HepG2 (cell line): ENCODE measurements at regions not wholly inside any gene's neighbourhood (a gene's known extent, or its start where the extent isn't known, plus 50 kb on each side); places are given as distances from the start of the nearest gene placed in this dataset.

ENCODE experiments used
- ATAC-seq: fragments of 200-7000 bp; cut with Tn5 transposase; 3 replicates; pipeline ENCODE4 v1.9.1; 2020; ENCODE audit warnings: mild to moderate bottlenecking, moderate library complexity
- BruUV-seq: library from RNA; stranded (reverse); fragments of 400-500 nt; replicated peaks from 2 replicates; lab custom pipeline; 2021; lab: Mats Ljungman, UMichigan
- CTCF ChIA-PET: fragments of 300-600 bp; formaldehyde crosslinking; extraction: SDS; loops from one replicate; lab custom pipeline; 2021; ENCODE audit warnings: low total read pairs, inconsistent platforms, low intra/inter-chr PET ratio; lab: Yijun Ruan, JAX
- POLR2A ChIA-PET: fragments of 350-600 bp; sonication (Branson Sonifier 250); formaldehyde crosslinking; loops from one replicate; lab custom pipeline; 2020; ENCODE audit warnings: antibody characterized with exemption, inconsistent platforms; lab: Yijun Ruan, JAX
- DNase-seq: peaks from one replicate; pipeline ENCODE4 v3.0.0-alpha.2; 2015; ENCODE audit warnings: low spot score
- FAIRE-seq: peaks from 3 replicates; lab custom pipeline; 2011; peaks lifted over from hg19 to GRCh38; lab: Jason Lieb, UNC
- H2AFZ ChIP-seq: one replicate; pipeline ENCODE4 v1.6.1; 2011; ENCODE audit warnings: low read length, inconsistent platforms
- H3K27ac ChIP-seq: fragments of 300-600 bp; 3 replicates; pipeline ENCODE4 v1.8.0; 2011; ENCODE audit warnings: mixed run types, mild to moderate bottlenecking, mixed read lengths, low read length, inconsistent platforms; ENCODE audit not compliant: insufficient read depth; ENCODE audit errors: extremely low read length
- H3K27me3 ChIP-seq, 2 experiments: fragments of 200-600 bp in 1 of 2; 2 replicates in 1 of 2; 3 replicates in 1 of 2; pipeline versions ENCODE4 v1.6.0 to v1.8.0; 2011; ENCODE audit warnings: low read length in 2 of 2, mild to moderate bottlenecking in 2 of 2, moderate library complexity in 2 of 2, inconsistent platforms in 1 of 2; ENCODE audit not compliant: insufficient read depth in 2 of 2, control insufficient read depth in 1 of 2
- H3K36me3 ChIP-seq, 2 experiments: fragments of 200-600 bp in 1 of 2; replicated peaks in 1 of 2; 2 replicates in 1 of 2; 3 replicates in 1 of 2; pipeline versions ENCODE4 v1.5.1 to v1.8.0; 2011; ENCODE audit warnings: low read length in 2 of 2, inconsistent platforms in 1 of 2; ENCODE audit not compliant: insufficient read depth in 2 of 2, control insufficient read depth in 1 of 2
- H3K4me1 ChIP-seq: 2 replicates; pipeline ENCODE4 v1.5.1; 2012; ENCODE audit warnings: low read length, inconsistent platforms; ENCODE audit not compliant: insufficient read depth
- H3K4me2 ChIP-seq: 2 replicates; pipeline ENCODE4 v1.6.0; 2011; ENCODE audit warnings: low read depth, low read length, inconsistent platforms
- H3K4me3 ChIP-seq, 3 experiments: fragments of 200-600 bp in 1 of 3; sonication (generic), shearing (Covaris generic) in 1 of 3; replicated peaks in 1 of 3; 2 replicates each; pipeline ENCODE4 v1.5.1; 2011 to 2016; ENCODE audit warnings: low read length in 3 of 3, inconsistent platforms in 2 of 3, low read depth in 2 of 3, mild to moderate bottlenecking in 2 of 3, control low read depth in 1 of 3, mixed read lengths in 1 of 3; ENCODE audit not compliant: insufficient read depth in 1 of 3
- H3K79me2 ChIP-seq: one replicate; pipeline ENCODE4 v1.6.1; 2011; ENCODE audit warnings: low read length, inconsistent platforms; ENCODE audit not compliant: insufficient read depth
- H3K9ac ChIP-seq: 2 replicates; pipeline ENCODE4 v1.6.0; 2011; ENCODE audit warnings: mild to moderate bottlenecking, low read depth, low read length, inconsistent platforms; ENCODE audit not compliant: insufficient read depth
- H3K9me3 ChIP-seq: 2 replicates; pipeline ENCODE4 v1.5.1; 2012; ENCODE audit warnings: mild to moderate bottlenecking, low read length
- H4K20me1 ChIP-seq: 2 replicates; pipeline ENCODE4 v1.6.0; 2011; ENCODE audit warnings: inconsistent platforms, mild to moderate bottlenecking, low read length, moderate library complexity; ENCODE audit not compliant: insufficient read depth
- CCDC6 ChIP-seq: sonication (generic); formaldehyde crosslinking; IDR thresholded peaks from 2 replicates; pipeline ENCODE4 v1.8.1; 2022; ENCODE audit warnings: mild to moderate bottlenecking, missing genetic modification reagents, moderate library complexity
- ELF4 ChIP-seq: sonication (generic); formaldehyde crosslinking; IDR thresholded peaks from 2 replicates; pipeline ENCODE4 v1.5.0; 2020; ENCODE audit warnings: missing genetic modification reagents, mild to moderate bottlenecking, moderate library complexity, borderline replicate concordance
- FLYWCH1 ChIP-seq: sonication (generic); formaldehyde crosslinking; IDR thresholded peaks from 2 replicates; pipeline ENCODE4 v1.8.1; 2023; ENCODE audit warnings: mild to moderate bottlenecking, missing genetic modification reagents
- GABPA ChIP-seq, 2 experiments: IDR thresholded peaks; 2 replicates each; pipeline ENCODE4 v1.6.1; 2011 to 2016; ENCODE audit warnings: low read depth in 2 of 2, low read length in 1 of 2, missing biosample characterization in 1 of 2, missing genetic modification characterization in 1 of 2
- RARG ChIP-seq: sonication (generic); formaldehyde crosslinking; IDR thresholded peaks from 2 replicates; pipeline ENCODE4 v1.4.0; 2020; ENCODE audit warnings: low read depth, mild to moderate bottlenecking, missing genetic modification reagents
- SOX5 ChIP-seq: IDR thresholded peaks from 2 replicates; pipeline ENCODE4 v1.6.1; 2016; ENCODE audit warnings: borderline replicate concordance
- SRY ChIP-seq: sonication (generic); formaldehyde crosslinking; IDR thresholded peaks from 2 replicates; pipeline ENCODE4 v1.8.0; 2022; ENCODE audit warnings: mild to moderate bottlenecking, missing genetic modification reagents
- TOE1 ChIP-seq: sonication (generic); formaldehyde crosslinking; IDR thresholded peaks from 2 replicates; pipeline ENCODE4 v1.4.0; 2020; ENCODE audit warnings: mild to moderate bottlenecking, missing genetic modification reagents
- ZFP37 ChIP-seq: sonication (generic); formaldehyde crosslinking; IDR thresholded peaks from 2 replicates; pipeline ENCODE4 v1.4.0; 2020; ENCODE audit warnings: missing genetic modification reagents, borderline replicate concordance
- ZMYM4 ChIP-seq: sonication (generic); formaldehyde crosslinking; IDR thresholded peaks from 2 replicates; pipeline ENCODE4 v1.8.1; 2023; ENCODE audit warnings: mild to moderate bottlenecking, missing genetic modification reagents
- ZNF143 ChIP-seq: sonication (generic); formaldehyde crosslinking; IDR thresholded peaks from 2 replicates; pipeline ENCODE4 v1.4.0; 2020; ENCODE audit warnings: missing genetic modification reagents
- ZNF256 ChIP-seq: sonication (generic); formaldehyde crosslinking; conservative IDR thresholded peaks from 2 replicates; pipeline ENCODE4 v1.4.0; 2020; ENCODE audit warnings: missing genetic modification reagents
- ZNF292 ChIP-seq: sonication (generic); formaldehyde crosslinking; IDR thresholded peaks from 2 replicates; pipeline ENCODE4 v1.8.1; 2022; ENCODE audit warnings: mild to moderate bottlenecking, low read depth, missing genetic modification reagents, borderline replicate concordance
- ZNF563 ChIP-seq: sonication (generic); formaldehyde crosslinking; IDR thresholded peaks from 2 replicates; pipeline ENCODE4 v1.8.0; 2022; ENCODE audit warnings: mild to moderate bottlenecking, moderate library complexity, missing genetic modification reagents
- ZNF605 ChIP-seq: sonication (generic); formaldehyde crosslinking; IDR thresholded peaks from 2 replicates; pipeline ENCODE4 v1.8.0; 2022; ENCODE audit warnings: mild to moderate bottlenecking, missing genetic modification reagents
- WGBS: methylation state at CpG from one replicate; pipeline ENCODE4 v1.1.6; 2017; ENCODE audit warnings: low lambda C conversion rate; 5-methylcytosine and 5-hydroxymethylcytosine counted together
- in situ Hi-C: cut with HindIII; loops from 2 replicates; pipeline ENCODE4 v1.10.0; 2017; ENCODE audit warnings: low pct_unique_long_range_greater_than_20kb; ENCODE audit not compliant: extremely low pct_ligation_motif_present
- intact Hi-C: fragments of 100-400 bp; cut with micrococcal nuclease; formaldehyde crosslinking; loops from one replicate; pipeline ENCODE4 v1.10.0; 2022; ENCODE audit not compliant: unreplicated experiment
- TF ChIP-seq, protein P1 (sequence below): IDR thresholded peaks from 2 replicates; pipeline ENCODE4 v1.6.1; 2018; ENCODE audit warnings: missing genetic modification reagents, mild to moderate bottlenecking, missing compliant biosample characterization
- TF ChIP-seq, protein P2 (sequence below): sonication (generic); formaldehyde crosslinking; IDR thresholded peaks from 2 replicates; pipeline ENCODE4 v1.4.0; 2020; ENCODE audit warnings: missing genetic modification reagents
- TF ChIP-seq, protein P3 (sequence below): sonication (generic); formaldehyde crosslinking; IDR thresholded peaks from 2 replicates; pipeline ENCODE4 v1.5.1; 2020; ENCODE audit warnings: mild to moderate bottlenecking, moderate library complexity, missing genetic modification reagents
- TF ChIP-seq, protein P4 (sequence below): sonication (generic); formaldehyde crosslinking; IDR thresholded peaks from 2 replicates; pipeline ENCODE4 v1.4.0; 2020; ENCODE audit warnings: missing genetic modification reagents, mild to moderate bottlenecking, borderline replicate concordance

DNA sequence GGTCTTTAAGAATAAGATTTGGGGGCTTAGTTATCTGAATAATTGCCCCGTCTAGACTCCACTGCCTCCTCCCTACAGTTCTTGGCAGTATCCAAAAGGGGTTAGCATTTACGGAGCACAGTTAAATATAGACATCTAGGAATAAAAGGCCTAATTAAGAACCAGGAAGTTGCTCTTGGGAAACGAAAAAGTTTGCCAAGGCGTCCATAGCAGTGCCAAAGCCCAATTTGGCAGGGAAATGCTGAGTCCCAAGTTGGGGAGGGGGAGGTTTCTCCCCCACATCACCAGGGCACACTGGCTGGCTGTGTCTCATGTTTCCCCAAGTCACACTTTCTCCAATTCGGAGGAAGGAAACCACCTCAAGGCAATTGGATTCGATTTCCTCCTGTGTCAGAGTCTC is 338.7 kb downstream of the FBXW7 start (continued):
- TF ChIP-seq ZMYM4 (CRISPR knock-in tag) (no peak), ELF4 (CRISPR knock-in tag) (no peak)

DNA sequence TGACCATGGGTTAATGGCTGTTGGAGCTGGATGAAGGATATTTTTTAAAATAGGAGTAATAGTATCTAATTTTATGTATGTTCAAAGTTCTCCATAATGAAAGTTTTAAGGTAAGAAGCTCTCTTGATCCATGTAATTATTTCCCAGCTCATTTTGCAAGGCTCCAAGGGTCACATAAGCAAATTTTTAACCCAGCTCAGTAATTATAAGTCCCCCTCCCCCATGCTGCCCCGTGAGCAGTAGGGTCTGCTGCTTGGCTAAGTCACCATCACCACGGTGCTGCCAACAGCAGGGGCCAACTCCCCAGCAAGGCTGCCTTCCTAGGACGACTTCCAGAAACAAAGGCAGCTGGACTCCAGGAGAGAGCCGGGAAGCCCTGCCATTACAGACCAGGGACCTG is 340.0 kb downstream of the FBXW7 start:
- H3K36me3 ChIP-seq: no peaks in the 10 kb centered on the region
- in situ Hi-C loops: no loop called here
- no peak overlapping the region for H3K9ac ChIP-seq
- FAIRE-seq: no peak
- no peak overlapping the region for H3K4me3 ChIP-seq
- H3K9me3 ChIP-seq: no peaks in the 10 kb centered on the region
- H3K4me1 ChIP-seq: no peaks in the 10 kb centered on the region
- ATAC-seq: no peak
- H4K20me1 ChIP-seq: no peaks in the 10 kb centered on the region
- WGBS: 0% methylated on average over 2 of the region's 4 CpGs
- POLR2A ChIA-PET: no interaction called here
- no peak overlapping the region for H3K27ac ChIP-seq
- H3K79me2 ChIP-seq: no peaks in the 10 kb centered on the region
- CTCF ChIA-PET: no interaction called here
- peaks cover 0 to 6% of the 10 kb centered on the region in 2 experiments; a peak in 4 of 5 replicates for H3K27me3 ChIP-seq
- intact Hi-C loops: no loop called here
- TF ChIP-seq GABPA (IDR thresholded peaks at IDR 0.05; ENCODE audit: low read depth, low read length) (no peak), GABPA (CRISPR knock-in tag; IDR thresholded peaks at IDR 0.05; ENCODE audit: low read depth) (no peak), ZNF256 (CRISPR knock-in tag) (no peak), ZNF143 (no peak), RARG (CRISPR knock-in tag) (no peak), ZNF292 (CRISPR knock-in tag) (no peak), ZFP37 (CRISPR knock-in tag) (no peak), ZNF563 (CRISPR knock-in tag) (no peak), SOX5 (CRISPR knock-in tag) (no peak), ZMYM4 (CRISPR knock-in tag) (no peak), TOE1 (no peak), ZNF605 (CRISPR knock-in tag) (no peak), SRY (CRISPR knock-in tag) (no peak), CCDC6 (no peak), FLYWCH1 (CRISPR knock-in tag) (no peak)
- TF ChIP-seq, protein P1, sequence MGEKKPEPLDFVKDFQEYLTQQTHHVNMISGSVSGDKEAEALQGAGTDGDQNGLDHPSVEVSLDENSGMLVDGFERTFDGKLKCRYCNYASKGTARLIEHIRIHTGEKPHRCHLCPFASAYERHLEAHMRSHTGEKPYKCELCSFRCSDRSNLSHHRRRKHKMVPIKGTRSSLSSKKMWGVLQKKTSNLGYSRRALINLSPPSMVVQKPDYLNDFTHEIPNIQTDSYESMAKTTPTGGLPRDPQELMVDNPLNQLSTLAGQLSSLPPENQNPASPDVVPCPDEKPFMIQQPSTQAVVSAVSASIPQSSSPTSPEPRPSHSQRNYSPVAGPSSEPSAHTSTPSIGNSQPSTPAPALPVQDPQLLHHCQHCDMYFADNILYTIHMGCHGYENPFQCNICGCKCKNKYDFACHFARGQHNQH: no peak
- TF ChIP-seq, protein P2, sequence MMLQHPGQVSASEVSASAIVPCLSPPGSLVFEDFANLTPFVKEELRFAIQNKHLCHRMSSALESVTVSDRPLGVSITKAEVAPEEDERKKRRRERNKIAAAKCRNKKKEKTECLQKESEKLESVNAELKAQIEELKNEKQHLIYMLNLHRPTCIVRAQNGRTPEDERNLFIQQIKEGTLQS (CRISPR knock-in tag): no peak
- TF ChIP-seq, protein P3, sequence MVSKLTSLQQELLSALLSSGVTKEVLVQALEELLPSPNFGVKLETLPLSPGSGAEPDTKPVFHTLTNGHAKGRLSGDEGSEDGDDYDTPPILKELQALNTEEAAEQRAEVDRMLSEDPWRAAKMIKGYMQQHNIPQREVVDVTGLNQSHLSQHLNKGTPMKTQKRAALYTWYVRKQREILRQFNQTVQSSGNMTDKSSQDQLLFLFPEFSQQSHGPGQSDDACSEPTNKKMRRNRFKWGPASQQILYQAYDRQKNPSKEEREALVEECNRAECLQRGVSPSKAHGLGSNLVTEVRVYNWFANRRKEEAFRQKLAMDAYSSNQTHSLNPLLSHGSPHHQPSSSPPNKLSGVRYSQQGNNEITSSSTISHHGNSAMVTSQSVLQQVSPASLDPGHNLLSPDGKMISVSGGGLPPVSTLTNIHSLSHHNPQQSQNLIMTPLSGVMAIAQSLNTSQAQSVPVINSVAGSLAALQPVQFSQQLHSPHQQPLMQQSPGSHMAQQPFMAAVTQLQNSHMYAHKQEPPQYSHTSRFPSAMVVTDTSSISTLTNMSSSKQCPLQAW: no peak
- TF ChIP-seq, protein P4, sequence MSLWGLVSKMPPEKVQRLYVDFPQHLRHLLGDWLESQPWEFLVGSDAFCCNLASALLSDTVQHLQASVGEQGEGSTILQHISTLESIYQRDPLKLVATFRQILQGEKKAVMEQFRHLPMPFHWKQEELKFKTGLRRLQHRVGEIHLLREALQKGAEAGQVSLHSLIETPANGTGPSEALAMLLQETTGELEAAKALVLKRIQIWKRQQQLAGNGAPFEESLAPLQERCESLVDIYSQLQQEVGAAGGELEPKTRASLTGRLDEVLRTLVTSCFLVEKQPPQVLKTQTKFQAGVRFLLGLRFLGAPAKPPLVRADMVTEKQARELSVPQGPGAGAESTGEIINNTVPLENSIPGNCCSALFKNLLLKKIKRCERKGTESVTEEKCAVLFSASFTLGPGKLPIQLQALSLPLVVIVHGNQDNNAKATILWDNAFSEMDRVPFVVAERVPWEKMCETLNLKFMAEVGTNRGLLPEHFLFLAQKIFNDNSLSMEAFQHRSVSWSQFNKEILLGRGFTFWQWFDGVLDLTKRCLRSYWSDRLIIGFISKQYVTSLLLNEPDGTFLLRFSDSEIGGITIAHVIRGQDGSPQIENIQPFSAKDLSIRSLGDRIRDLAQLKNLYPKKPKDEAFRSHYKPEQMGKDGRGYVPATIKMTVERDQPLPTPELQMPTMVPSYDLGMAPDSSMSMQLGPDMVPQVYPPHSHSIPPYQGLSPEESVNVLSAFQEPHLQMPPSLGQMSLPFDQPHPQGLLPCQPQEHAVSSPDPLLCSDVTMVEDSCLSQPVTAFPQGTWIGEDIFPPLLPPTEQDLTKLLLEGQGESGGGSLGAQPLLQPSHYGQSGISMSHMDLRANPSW: no peak
- BruUV-seq: no TSS peak
- no peak overlapping the region for H2AFZ ChIP-seq
- no peak overlapping the region for H3K4me2 ChIP-seq
- no peak for DNase-seq
